ENCODE measurements at regions not wholly inside any gene's neighbourhood (a gene's known extent, or its start where the extent isn't known, plus 50 kb on each side); places are given as distances from the start of the nearest gene placed in this dataset.

DNA sequence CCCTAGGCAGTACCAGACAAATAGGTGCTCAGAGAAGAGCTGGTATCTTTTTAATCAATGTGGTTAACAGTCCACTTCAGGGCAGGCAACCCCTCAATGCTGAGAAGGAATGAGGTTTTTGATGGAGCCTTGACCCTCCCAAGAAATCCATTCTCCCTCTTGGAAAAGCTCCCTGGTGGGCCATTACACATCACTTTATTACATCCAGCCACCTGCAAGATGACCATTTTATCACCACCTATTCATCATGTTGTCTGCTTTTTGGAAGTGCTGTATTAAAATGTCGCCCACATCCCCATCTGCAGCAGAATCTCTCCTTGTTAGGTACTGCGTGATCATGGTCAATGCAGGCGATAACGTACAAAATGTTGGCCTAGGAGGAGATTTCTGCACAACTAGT, 614.7 kb upstream of the TMEM132C start:
- Histone ChIP-seq H3K4me1 (no peaks in the 10 kb centered on the region), H3K27me3 (replicated peaks in 1 of 7) (no peaks in the 10 kb centered on the region), H3K9me3 (peaks cover 0 to 3% (median 0%) of the 10 kb centered on the region in 8 donors), H3K36me3 (no peaks in the 10 kb centered on the region), H3K27ac (no peak overlapping the region), H3K4me3 (no peak overlapping the region)
- DNase-seq: no peak
- intact Hi-C loops (cut with DNase I; ENCODE audit: low total_unique reads): no loop called here
- TF ChIP-seq POLR2A (IDR thresholded peaks at IDR 0.05): no peak
- TF ChIP-seq, protein P1, sequence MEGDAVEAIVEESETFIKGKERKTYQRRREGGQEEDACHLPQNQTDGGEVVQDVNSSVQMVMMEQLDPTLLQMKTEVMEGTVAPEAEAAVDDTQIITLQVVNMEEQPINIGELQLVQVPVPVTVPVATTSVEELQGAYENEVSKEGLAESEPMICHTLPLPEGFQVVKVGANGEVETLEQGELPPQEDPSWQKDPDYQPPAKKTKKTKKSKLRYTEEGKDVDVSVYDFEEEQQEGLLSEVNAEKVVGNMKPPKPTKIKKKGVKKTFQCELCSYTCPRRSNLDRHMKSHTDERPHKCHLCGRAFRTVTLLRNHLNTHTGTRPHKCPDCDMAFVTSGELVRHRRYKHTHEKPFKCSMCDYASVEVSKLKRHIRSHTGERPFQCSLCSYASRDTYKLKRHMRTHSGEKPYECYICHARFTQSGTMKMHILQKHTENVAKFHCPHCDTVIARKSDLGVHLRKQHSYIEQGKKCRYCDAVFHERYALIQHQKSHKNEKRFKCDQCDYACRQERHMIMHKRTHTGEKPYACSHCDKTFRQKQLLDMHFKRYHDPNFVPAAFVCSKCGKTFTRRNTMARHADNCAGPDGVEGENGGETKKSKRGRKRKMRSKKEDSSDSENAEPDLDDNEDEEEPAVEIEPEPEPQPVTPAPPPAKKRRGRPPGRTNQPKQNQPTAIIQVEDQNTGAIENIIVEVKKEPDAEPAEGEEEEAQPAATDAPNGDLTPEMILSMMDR (IDR thresholded peaks at IDR 0.05 in 8 of 11, conservative IDR thresholded peaks at IDR 0.05 in 3 of 11): no peak
- no peak for TF ChIP-seq POLR2AphosphoS5 (IDR thresholded peaks at IDR 0.05)
- WGBS, 5 donors: 86 to 95% (median 92%) methylated on average over 4 of the region's 4 CpGs

DNA sequence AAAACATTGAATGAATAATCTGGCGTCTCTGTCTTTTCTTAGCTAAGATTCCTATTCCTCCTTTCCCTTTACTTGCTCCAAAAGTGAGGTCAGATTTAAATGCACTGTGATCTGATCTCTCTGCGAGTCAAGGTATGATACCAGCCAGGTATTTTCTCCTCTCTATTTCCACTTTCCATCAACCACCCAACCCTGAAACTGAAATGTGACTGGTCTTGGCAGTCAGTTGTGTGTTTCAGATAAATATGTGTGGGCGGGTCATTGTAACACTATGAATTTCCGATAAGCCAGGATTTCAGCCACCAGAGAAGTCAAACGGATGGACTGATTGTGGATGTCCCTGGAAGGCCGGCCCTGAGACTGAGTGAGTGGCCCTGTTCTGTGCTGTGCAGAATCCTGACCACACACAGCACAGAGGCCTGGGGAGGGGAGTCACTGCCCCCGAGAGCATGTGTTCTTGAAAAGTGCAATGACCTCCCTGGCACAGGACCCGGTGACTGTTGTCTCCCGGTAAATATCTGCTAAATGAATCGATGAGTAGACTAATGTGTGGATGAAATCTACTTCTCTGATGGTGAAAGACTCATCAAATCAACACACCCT, 612.5 kb upstream of the TMEM132C start:
- no peak overlapping the region for H3K27ac ChIP-seq
- no peaks in the 10 kb centered on the region for H3K27me3 ChIP-seq (replicated peaks in 1 of 7)
- no peak for TF ChIP-seq POLR2A (IDR thresholded peaks at IDR 0.05)
- H3K4me1 ChIP-seq: no peaks in the 10 kb centered on the region
- intact Hi-C loops (cut with DNase I; ENCODE audit: low total_unique reads): no loop called here
- DNase-seq: no peak
- WGBS, 5 donors: 81 to 86% (median 82%) methylated on average over 10 of the region's 10 CpGs
- H3K9me3 ChIP-seq: peaks cover 0 to 3% (median 0%) of the 10 kb centered on the region in 8 donors
- H3K36me3 ChIP-seq: no peaks in the 10 kb centered on the region
- H3K4me3 ChIP-seq: no peak overlapping the region

DNA sequence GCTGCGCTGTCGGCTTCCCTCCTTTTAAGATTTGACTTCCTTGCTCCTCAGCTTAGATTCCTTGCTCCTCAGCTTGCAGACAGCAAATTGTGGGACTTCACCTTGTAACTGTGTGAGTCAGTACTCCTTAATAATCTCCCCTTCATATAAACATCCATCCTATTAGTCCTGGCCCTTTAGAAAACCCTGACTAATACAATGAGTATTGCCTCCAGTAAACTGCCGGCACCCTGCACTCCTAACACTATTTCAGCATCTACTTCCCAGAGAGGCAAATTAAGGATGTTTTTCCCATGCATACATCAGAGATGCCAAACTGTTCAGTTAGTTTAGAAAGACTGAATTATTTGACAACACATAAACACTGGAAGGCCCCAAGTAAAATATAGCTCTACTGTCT, 611.3 kb upstream of the TMEM132C start:
- Histone ChIP-seq H3K9me3 (peaks cover 0 to 3% (median 0%) of the 10 kb centered on the region in 8 donors), H3K4me3 (no peak overlapping the region), H3K4me1 (no peaks in the 10 kb centered on the region), H3K36me3 (no peaks in the 10 kb centered on the region), H3K27ac (no peak overlapping the region), H3K27me3 (replicated peaks in 1 of 7) (no peaks in the 10 kb centered on the region)
- TF ChIP-seq POLR2AphosphoS5 (IDR thresholded peaks at IDR 0.05) (no peak), POLR2A (IDR thresholded peaks at IDR 0.05) (no peak)
- WGBS, 5 donors: 74 to 94% (median 90%) methylated on average over 3 of the region's 3 CpGs
- intact Hi-C loops (cut with DNase I; ENCODE audit: low total_unique reads): no loop called here
- no peak for DNase-seq

- no peaks in the 10 kb centered on the region for H3K4me1 ChIP-seq
- TF ChIP-seq POLR2AphosphoS5 (IDR thresholded peaks at IDR 0.05): no peak
- TF ChIP-seq POLR2A (IDR thresholded peaks at IDR 0.05): no peak
- TF ChIP-seq, protein P1 (IDR thresholded peaks at IDR 0.05 in 8 of 11, conservative IDR thresholded peaks at IDR 0.05 in 3 of 11): no peak
- no peaks in the 10 kb centered on the region for H3K27me3 ChIP-seq (replicated peaks in 1 of 7)
- WGBS, 5 donors: 55 to 73% (median 66%) methylated on average over 2 to 3 of the region's 3 CpGs
- H3K4me3 ChIP-seq: no peak overlapping the region
- no peaks in the 10 kb centered on the region for H3K36me3 ChIP-seq
- intact Hi-C loops (cut with DNase I; ENCODE audit: low total_unique reads): no loop called here
- no peak overlapping the region for H3K27ac ChIP-seq
- peaks cover 0 to 3% (median 0%) of the 10 kb centered on the region in 8 donors for H3K9me3 ChIP-seq
- DNase-seq: no peak
Measured at GRCh38 chr12:127656266-127656665, 610.7 kb upstream of the TMEM132C start.

- H3K27ac ChIP-seq: no peak overlapping the region
- peaks cover 0 to 3% (median 0%) of the 10 kb centered on the region in 8 donors for H3K9me3 ChIP-seq
- no peaks in the 10 kb centered on the region for H3K27me3 ChIP-seq (replicated peaks in 1 of 7)
- TF ChIP-seq, protein P1 (IDR thresholded peaks at IDR 0.05 in 8 of 11, conservative IDR thresholded peaks at IDR 0.05 in 3 of 11): no peak
- no peak for TF ChIP-seq POLR2AphosphoS5 (IDR thresholded peaks at IDR 0.05)
- no peak for TF ChIP-seq POLR2A (IDR thresholded peaks at IDR 0.05)
- H3K36me3 ChIP-seq: no peaks in the 10 kb centered on the region
- intact Hi-C loops (cut with DNase I; ENCODE audit: low total_unique reads): no loop called here
- H3K4me1 ChIP-seq: no peaks in the 10 kb centered on the region
- H3K4me3 ChIP-seq: no peak overlapping the region
- no peak for DNase-seq
Measured at GRCh38 chr12:127657036-127657435, 609.9 kb upstream of the TMEM132C start.
